ENCODE measurements at regions not wholly inside any gene's neighbourhood (a gene's known extent, or its start where the extent isn't known, plus 50 kb on each side); places are given as distances from the start of the nearest gene placed in this dataset.

- no peak for DNase-seq
- H3K9ac ChIP-seq (ENCODE audit: extremely low read depth, insufficient read length, low read length), result no peak overlapping the region
- no peak overlapping the region for H2BK12ac ChIP-seq (ENCODE audit: insufficient read length, low read depth, low read length)
- no peaks in the 10 kb centered on the region for H3K79me2 ChIP-seq (ENCODE audit: insufficient read depth, low read length)
- H3K27ac ChIP-seq (ENCODE audit: insufficient read length, low read depth, low read length), result no peak overlapping the region
- no peaks in the 10 kb centered on the region; a peak in 1 of 5 replicates for H3K9me3 Mint-ChIP-seq
- H4K8ac ChIP-seq (replicated peaks; ENCODE audit: insufficient read length, low read depth, low read length), result no peak overlapping the region
- no peak overlapping the region for H2AFZ ChIP-seq (ENCODE audit: low read length)
- H3K79me1 ChIP-seq (ENCODE audit: insufficient read depth, low read depth, low read length, poor library complexity, severe bottlenecking), result no peaks in the 10 kb centered on the region
- H3K27me3 ChIP-seq (ENCODE audit: insufficient read depth, low read length), result no peaks in the 10 kb centered on the region
- no peaks in the 10 kb centered on the region for H3K27me3 Mint-ChIP-seq (ENCODE audit: low read depth)
- no peak overlapping the region for H3K27ac Mint-ChIP-seq
- WGBS (ENCODE audit: extremely low coverage, insufficient read length, low lambda C conversion rate), result no CpG with 5 or more reads among the region's 2 CpGs
- H4K5ac ChIP-seq (ENCODE audit: insufficient read length, low read depth, low read length), result no peak overlapping the region
- H2BK15ac ChIP-seq (ENCODE audit: low read depth, low read length), result no peak overlapping the region
- H3K4me2 ChIP-seq (ENCODE audit: insufficient read depth, insufficient read length, low read length), result no peak overlapping the region
- H3K4me1 ChIP-seq (ENCODE audit: insufficient read depth, low read length), result no peaks in the 10 kb centered on the region
- H2BK5ac ChIP-seq (ENCODE audit: insufficient read length, low read length), result no peak overlapping the region
- H3K4me3 Mint-ChIP-seq, result no peak overlapping the region
- no peaks in the 10 kb centered on the region for H3K36me3 Mint-ChIP-seq (ENCODE audit: insufficient read depth in 1 of 3, low read depth in 3 of 3)
- H3K18ac ChIP-seq (ENCODE audit: insufficient read length, low read depth, low read length), result no peak overlapping the region
- no peak overlapping the region for H3K56ac ChIP-seq (ENCODE audit: insufficient read length, low read depth, low read length)
- no peaks in the 10 kb centered on the region for H3K4me1 Mint-ChIP-seq
- H3K14ac ChIP-seq (ENCODE audit: insufficient read depth, low read length), result no peak overlapping the region
- no peak overlapping the region for H3T11ph ChIP-seq (ENCODE audit: low read length)
- no peak overlapping the region for H2BK120ac ChIP-seq (ENCODE audit: low read depth, low read length, poor library complexity, severe bottlenecking)
- no peak for TF ChIP-seq CTCF (conservative IDR thresholded peaks at IDR 0.05)
- no peaks in the 10 kb centered on the region for H3K9me3 ChIP-seq (ENCODE audit: control insufficient read depth, low read depth, low read length)
- H2BK20ac ChIP-seq (ENCODE audit: low read depth, low read length, poor library complexity, severe bottlenecking), result no peak overlapping the region
- no peak overlapping the region for H3K23ac ChIP-seq (ENCODE audit: insufficient read length, low read depth, low read length)
- H2AK5ac ChIP-seq (ENCODE audit: insufficient read length, low read length), result no peak overlapping the region
- no peak overlapping the region for H4K91ac ChIP-seq (ENCODE audit: insufficient read length, low read depth, low read length)
- H3K4ac ChIP-seq (ENCODE audit: low read depth, low read length), result no peak overlapping the region
- no peaks in the 10 kb centered on the region for H4K20me1 ChIP-seq (ENCODE audit: control insufficient read depth, insufficient read depth, insufficient read length)
- H3K23me2 ChIP-seq (ENCODE audit: insufficient read length, low read depth, low read length, poor library complexity, severe bottlenecking), result no peaks in the 10 kb centered on the region
Observed at GRCh38 chr5:23284656-23285055, 222.8 kb upstream of the PRDM9 start.

Data from H9 (cell line).